ENCODE measurements at regions not wholly inside any gene's neighbourhood (a gene's known extent, or its start where the extent isn't known, plus 50 kb on each side); places are given as distances from the start of the nearest gene placed in this dataset.
"Not testable (repeated sequence)": the region's sequence is repeated elsewhere in the genome, so short reads cannot be mapped to it uniquely, and the experiment has no call there.

DNA sequence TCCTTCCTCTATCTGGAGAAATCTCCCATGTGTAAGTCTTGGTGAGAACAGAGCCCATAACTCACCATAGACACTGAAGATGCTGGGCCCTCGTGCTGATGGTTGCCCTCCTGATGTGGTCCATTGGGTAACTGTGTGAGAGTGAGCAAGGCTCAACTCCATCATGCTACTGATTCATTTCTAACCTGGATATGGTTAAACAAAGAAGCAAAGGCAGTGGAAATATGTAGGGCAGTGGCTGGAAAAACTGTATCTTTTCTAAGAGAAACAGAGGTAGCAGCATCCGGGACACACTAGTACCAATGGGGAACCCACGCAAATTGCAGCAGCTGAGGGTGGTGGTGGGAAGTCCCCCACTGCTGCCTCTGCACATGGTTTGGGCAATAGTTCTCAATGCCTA, 221.7 kb downstream of the KLF6 start:
- intact Hi-C loops (cut with DNase I), result no loop called here
- DNase-seq (ENCODE audit: low spot score), result no peak

DNA sequence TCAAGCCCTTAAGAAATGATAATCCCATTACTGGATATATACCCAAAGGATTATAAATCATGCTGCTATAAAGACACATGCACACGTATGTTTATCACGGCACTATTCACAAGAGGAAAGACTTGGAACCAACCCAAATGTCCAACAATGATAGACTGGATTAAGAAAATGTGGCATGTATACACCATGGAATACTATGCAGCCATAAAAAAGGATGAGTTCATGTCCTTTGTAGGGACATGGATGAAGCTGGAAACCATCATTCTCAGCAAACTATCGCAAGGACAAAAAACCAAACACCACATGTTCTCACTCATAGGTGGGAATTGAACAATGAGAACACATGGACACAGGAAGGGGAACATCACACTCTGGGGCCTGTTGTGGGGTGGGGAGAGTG, 224.4 kb downstream of the KLF6 start:
- intact Hi-C loops (cut with DNase I); DNase-seq (ENCODE audit: low spot score): not testable (repeated sequence)

DNA sequence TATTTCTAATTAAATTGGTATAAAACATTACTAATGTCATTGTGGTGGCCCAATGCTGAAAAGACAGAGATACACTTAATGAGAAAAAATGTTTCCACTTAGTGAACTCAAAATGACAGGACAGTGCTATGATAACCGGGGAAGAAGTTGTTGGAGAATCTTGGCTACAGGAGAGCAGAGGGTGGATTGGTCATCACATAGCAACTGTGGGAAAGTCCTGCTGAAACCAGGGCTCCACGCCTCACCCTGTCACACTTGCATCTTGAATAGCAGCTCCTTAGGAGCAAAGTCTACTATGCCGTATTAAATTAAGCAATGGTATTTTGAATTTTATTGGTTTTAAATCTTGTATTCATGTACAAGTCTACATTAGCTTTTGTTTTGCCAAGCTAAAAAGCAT, 225.5 kb downstream of the KLF6 start:
- DNase-seq (ENCODE audit: low spot score), result no peak
- intact Hi-C loops (cut with DNase I), result no loop called here

DNA sequence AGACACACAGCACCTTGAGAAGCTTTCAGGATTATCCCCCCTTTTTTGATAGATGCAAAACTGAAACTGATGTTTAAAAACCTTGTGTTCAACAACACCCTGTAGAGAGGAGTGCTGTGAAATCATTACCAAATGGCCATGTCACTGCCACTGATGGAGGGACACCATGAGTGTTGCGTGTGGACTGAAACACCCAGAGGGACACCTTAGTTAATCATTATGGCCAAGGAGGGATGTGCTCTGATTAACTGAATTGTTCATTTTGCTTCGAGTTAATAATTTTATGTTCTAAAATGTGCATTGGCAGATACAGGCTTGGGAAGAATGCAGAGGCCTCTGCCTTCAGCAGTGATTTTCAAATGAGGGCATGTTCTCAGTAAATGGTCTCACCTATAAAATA, 226.0 kb downstream of the KLF6 start:
- intact Hi-C loops (cut with DNase I), result no loop called here
- DNase-seq (ENCODE audit: low spot score), result no peak

DNA sequence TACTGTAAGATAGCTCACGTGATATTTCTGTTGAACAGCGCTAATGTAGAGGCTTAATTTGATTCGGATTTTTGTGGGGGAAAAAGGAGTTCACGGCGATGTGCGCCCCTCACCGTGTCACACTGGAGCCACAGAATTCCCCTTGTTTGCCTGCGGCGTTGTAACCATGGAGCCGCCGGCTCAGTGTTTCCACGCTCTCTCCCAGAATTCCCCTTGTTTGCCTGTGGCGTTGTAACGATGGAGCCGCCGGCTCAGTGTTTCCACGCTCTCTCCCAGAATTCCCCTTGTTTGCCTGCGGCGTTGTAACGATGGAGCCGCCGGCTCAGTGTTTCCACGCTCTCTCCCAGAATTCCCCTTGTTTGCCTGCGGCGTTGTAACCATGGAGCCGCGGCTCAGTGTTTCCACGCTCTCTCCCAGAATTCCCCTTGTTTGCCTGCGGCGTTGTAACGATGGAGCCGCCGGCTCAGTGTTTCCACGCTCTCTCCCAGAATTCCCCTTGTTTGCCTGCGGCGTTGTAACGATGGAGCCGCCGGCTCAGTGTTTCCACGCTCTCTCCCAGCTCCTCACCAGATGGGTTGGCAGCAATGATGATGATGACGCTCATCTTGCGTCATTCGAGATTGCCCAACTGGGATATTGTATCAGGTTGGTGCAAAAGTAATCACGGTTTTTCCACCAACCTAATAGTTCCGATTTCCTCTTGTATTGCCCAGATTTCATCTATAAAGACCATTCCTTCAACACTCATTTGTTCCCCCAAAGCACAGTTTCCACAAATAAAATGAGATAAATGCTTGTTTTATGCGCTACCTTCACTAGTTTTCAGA, 228.6 kb downstream of the KLF6 start:
- DNase-seq (ENCODE audit: low spot score); intact Hi-C loops (cut with DNase I): not testable (repeated sequence)

DNA sequence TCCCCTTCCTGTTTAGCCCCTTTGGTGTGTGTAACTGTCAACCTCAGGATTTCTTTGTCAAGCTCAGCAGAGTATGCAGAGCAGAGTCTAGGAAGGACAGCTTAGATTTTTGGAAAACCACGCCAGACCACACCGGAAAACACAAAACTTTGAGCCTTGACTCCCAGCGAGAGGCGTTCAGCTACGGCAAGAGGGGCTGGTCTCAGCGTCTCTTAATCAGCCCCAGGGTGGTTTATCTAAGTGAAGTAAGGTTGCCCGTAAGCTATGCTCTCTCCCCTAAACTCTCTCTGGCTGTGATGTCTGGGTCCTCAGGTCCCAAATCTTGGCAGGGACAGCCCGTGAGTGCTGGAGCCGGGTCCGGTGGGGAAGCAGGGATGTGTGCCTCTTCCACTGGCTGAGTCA, 230.9 kb downstream of the KLF6 start:
- intact Hi-C loops (cut with DNase I), result no loop called here
- no peak for DNase-seq (ENCODE audit: low spot score)

DNA sequence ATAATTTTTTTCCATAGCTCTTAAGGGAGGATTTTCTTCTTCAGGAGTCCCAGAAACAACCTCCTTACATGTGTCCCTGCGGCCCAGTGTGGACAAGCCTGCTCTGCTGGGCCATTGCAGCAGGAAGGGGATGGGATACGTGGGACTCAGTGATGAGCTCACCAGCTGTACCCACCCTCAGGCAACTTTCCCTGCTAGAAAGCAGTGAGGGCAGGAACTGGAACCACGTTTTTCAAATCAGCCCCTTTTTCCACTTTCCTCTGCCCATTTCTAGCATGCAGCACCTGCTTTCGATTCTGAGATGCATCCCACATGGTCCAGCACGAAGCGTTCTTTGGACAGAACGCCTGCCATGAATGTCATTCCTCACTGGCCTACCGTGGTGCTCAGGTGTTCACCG, 232.7 kb downstream of the KLF6 start:
- no peak for DNase-seq (ENCODE audit: low spot score)

DNA sequence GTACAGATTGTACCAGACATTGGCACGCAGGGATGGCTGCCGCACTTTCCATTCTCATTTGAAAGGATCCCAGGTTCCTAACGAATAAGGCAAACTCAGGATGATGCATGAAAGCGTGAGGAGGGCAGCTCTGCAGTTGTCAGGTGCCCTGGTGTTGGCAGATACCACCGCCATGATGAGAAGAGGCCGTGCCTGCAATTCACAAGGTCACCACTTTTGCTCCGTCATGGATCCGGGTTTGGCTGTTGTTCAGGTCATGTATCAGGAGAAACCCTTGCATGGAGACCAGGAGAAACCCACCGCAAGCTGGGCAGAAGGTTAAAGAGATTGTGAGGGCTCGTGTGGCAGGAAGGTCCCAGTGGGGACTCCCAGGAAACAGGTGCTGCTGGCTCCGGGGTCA, 233.2 kb downstream of the KLF6 start:
- intact Hi-C loops (cut with DNase I), result no loop called here
- no peak for DNase-seq (ENCODE audit: low spot score)

More for the DNA sequence above, 232.7 kb downstream of the KLF6 start:
- intact Hi-C loops (cut with DNase I), result no loop called here

DNA sequence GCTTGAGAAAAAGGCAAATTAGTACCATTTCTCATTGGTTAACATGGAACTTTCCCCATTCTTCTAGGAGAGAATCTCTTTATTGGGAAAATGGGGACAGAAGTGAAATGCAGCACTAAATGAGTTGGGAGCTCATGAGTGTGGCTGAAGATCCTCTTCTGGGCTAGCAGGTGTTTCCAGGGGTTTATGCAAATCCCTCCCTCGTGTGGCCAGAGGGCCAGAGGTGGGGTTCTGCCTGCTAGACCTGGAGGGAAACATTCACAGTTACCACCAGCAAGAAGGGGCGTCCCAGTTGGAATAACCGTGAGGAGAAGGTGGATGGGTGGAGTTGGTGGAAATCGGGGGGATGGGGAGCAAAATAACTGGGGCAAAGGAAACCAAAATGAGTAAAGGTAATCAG, 235.9 kb downstream of the KLF6 start:
- intact Hi-C loops (cut with DNase I), result no loop called here
- DNase-seq (ENCODE audit: low spot score), result no peak

DNA sequence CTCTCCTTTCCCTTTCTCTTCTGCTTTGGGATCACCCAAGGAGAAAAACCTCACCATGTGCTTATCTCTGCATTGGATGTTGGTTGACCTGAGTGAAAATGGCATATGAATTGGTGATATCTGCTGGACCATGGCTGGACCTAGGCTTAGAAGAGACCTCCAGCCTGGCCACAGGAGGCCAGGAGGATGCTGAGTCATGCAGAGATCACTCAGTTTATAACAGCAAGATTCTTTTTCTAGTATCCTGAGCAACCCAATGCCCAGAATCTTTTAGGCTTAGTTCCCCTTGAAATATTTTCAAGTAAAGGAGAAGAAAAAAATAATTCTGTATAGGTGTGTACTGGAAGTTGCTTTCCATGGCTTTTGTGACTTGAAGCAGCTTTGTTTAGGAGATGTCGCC, 236.3 kb downstream of the KLF6 start:
- no peak for DNase-seq (ENCODE audit: low spot score)
- intact Hi-C loops (cut with DNase I), result no loop called here

DNA sequence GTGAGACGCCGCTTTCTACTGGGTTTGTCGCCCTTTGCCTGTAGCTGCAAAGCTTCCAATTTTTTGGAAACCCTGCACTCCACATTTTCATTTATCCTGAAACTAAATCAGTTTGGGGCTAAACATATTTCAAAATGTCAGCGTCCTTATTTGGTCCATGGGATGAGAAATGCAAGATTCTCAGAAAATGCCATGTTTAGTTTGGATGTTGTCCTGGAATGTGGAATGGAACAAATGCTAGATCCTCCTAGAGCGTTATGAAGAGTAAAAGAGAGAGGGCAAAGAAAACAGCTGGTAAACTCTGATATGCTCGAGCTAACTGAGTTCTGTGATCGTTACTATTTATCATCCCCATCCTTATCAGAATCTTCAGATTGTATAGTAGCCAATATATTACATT, 236.9 kb downstream of the KLF6 start:
- no peak for DNase-seq (ENCODE audit: low spot score)
- intact Hi-C loops (cut with DNase I), result no loop called here

DNA sequence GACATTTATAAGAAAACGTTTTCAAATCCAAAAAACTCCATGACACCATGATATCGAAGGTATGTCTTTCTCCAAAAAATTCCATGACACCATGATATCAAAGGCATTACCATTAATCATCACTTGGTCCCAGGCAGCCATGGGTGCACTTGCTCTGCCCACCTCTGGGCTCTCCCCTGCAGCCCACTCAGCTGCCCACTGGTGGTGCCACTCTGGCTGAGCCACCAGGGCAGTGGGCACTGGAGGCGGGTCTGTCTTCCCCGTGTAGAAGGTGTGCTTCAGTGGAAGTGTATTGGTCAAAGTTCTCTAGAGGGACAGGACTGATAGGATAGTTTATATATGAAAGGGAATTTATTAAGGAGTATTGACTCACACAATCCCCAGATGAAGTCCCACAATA, 240.4 kb downstream of the KLF6 start:
- intact Hi-C loops (cut with DNase I), result no loop called here

DNA sequence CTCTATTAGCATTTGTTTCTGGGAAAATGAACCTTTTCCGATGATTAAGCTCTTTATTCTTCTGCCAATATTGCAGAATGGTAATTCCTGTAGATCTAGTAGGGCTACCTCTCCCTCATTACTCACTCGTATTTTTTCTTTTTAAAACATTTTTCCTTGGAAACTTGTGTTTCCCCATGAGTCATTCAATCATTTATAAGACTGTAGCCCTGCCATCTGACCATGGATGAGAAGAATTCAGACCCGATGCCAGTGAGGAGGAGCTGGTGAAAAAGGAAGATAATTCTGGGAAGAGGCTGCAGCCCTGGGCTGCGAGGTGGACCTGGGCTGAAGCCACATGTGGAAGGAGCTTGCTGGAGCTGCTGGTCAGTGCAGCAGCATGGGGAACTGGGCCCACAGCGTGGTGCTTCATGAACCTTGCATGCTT, 242.8 kb downstream of the KLF6 start:
- no peak for DNase-seq (ENCODE audit: low spot score)
- intact Hi-C loops (cut with DNase I), result no loop called here

More for the DNA sequence above, 240.4 kb downstream of the KLF6 start:
- DNase-seq (ENCODE audit: low spot score), result no peak

DNA sequence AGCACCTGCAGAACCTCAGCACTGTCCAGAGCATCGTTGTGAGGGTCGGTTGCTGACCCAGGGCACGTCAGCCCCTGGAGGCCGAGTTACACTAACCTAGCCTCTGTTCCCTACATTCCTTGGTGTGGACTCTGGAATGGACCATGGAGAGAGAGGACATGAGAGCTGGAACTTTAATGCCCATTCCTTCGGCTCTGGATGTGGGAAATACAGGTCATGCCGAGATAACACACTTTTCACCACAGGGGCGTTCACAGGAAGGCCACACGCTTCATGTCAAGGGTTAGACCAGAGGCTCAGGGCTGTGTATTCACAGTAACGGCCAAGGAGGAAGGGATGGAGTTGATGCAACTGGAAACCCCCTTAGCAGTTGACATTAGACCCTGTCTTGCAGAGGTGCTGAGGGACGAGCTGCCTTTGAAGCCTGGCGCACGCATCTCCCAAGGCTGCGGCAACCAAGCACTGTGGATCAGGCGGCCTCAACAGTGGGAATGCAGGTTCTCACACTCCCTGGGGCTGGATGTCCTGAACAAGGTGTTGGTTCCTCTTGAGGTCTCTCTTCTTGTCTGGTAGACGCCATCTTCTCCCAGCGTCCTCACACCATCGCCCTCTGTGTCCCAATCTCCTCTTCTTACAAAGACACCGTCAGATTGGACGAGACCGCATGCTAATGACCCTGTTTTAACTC, 245.2 kb downstream of the KLF6 start:
- DNase-seq (ENCODE audit: low spot score), result no peak
- intact Hi-C loops (cut with DNase I), result no loop called here

DNA sequence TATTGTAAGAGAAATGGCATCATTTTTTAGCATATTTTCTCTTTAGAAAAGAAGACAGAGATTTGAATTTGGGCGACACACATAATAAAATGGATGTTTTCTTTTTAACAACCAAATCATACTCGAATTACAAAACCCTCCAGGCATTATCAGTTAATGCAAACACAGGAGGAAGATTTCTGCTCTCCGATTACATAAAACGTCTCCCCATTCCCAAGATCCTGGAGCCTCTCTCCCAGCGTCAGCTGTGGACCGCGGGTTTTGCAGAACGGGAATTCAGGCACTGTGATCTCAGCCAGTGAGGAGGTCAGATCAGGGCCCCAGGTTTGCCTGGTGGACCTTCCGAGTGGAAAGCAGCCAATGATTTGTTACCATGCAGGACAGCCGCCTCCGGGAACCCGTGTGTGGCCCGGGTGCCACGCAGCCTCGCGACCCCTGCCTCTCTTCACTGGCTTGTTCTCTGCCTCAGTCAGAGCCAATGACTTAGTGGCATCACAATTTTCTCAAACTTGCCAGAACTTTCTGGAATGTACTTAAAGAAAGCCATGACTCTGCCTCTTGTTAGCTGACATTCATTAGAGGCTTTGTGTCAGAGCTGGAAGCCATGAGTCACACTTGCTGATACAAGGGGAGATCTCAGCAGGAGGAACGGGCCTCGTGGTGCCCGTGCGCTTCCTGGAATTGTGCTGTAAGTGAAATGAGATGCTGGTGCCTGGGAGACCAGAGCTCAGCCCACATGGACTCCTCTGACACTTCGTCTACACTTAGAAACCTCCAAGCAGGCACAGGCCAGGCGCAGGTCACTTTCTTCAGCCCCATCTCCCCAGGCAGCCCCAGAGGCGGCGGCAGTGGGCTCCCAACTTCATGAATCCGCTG, 246.1 kb downstream of the KLF6 start:
- no peak for DNase-seq (ENCODE audit: low spot score)
- intact Hi-C loops (cut with DNase I), result no loop called here

DNA sequence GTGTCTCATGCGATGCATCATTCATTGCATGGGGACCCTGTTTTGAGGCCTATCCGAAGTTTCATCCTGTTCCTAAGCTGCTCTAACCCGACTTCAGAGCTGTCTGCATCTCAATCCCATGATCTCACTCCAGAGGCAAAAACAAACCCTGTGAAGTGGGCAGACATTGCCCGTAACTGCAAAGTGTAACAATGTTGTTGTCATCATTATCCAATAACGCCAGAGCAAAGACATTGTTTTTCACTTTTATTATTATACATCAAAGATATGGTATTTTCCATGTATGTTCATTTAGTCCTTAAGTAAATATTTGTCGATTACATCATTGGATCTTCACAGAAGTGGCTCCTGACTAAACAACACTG, 246.7 kb downstream of the KLF6 start:
- intact Hi-C loops (cut with DNase I), result no loop called here
- no peak for DNase-seq (ENCODE audit: low spot score)

DNA sequence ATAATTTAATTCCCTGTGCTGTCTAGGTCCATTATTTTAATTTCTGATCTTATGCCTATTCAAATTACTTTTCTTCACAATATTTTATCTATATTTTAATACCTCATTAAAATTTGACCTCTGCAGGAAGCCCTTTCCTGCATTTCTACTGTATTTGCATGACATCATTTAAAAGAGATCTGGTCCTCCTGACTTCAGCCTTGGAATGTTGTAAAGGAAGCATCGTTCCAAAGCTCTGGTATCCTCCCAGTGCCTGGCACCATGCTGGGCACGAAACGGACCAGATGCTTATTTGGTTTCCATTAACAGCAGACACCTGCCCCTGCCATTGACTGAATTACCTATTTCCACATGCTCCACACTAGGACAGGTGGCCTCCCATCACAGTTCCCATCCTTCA, 247.5 kb downstream of the KLF6 start:
- intact Hi-C loops (cut with DNase I), result no loop called here
- no peak for DNase-seq (ENCODE audit: low spot score)

DNA sequence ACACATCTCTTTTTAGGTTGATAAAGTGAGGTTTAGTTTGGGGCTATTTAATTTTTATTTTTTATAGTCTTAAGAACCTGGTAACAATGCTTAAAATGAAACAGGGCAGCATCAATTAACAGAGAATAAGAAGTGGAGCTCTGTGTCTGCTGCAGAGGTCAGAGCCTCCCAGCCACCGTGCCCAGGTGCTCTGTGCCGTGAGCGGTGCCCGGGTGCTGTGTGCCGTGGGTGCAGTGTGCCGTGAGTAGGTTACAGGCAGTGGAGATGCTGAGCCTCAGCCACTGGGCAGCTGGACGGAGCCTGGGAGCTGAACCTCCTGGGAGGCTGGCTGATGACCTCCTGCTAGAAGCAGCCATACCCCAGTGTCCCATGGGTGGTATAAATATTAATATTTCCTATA, 250.0 kb downstream of the KLF6 start:
- intact Hi-C loops (cut with DNase I), result no loop called here
- DNase-seq (ENCODE audit: low spot score), result no peak

DNA sequence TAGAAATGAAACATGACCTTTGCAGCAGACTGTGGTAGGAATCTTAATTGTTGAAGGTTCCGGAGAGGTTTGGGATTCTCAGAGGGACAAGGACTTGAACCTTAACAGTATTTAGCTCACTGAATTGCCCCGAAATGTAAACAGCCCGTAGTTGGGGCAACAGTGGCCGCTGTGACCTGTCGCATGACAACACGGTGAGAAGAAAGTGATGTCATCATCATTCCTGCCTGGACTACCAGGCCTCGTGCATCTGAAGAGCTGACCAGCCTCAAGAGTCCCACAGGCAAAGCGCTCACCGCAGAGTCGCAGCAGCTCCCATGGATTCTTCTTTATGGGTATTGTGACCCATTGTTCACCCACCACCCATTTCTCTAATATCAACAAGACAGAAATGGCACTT, 250.6 kb downstream of the KLF6 start:
- DNase-seq (ENCODE audit: low spot score), result no peak
- intact Hi-C loops (cut with DNase I), result no loop called here

DNA sequence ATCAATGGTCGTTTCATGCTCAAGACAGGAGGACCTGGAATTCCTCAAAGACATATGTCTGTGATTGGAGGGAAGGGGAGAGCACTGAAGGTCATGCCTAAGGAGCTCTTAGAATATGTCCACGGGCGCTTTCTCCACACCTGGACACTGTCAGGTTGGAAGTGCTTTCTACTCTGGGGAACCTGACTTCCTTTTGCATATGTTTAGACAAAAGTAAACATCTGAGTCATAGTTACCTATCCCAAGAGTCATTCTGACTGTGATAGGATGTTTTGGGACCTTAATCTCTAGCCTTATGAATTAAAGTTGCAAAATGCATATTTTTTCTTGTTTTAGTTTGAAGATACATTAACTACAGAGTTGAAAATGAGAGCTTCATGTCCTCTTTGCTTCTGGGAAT, 251.7 kb downstream of the KLF6 start:
- DNase-seq (ENCODE audit: low spot score), result no peak
- intact Hi-C loops (cut with DNase I), result no loop called here
